Nephron (organoid): ENCODE measurements at regions not wholly inside any gene's neighbourhood (a gene's known extent, or its start where the extent isn't known, plus 50 kb on each side); places are given as distances from the start of the nearest gene placed in this dataset.
A peak's percentile ranks its signal among the peaks of the same experiment; 100 is the strongest.

Experiments
- H3K27ac Mint-ChIP-seq, 3 experiments: 2 replicates each; pipeline ENCODE4 v1.8.0; 2020; ENCODE audit warnings: mixed read lengths in 3 of 3, mild to moderate bottlenecking in 2 of 3, moderate library complexity in 1 of 3
- H3K27me3 Mint-ChIP-seq: 2 replicates; pipeline ENCODE4 v1.8.0; 2021; ENCODE audit warnings: low read depth, mild to moderate bottlenecking, moderate library complexity, mixed read lengths
- H3K36me3 Mint-ChIP-seq: 2 replicates; pipeline ENCODE4 v1.8.0; 2020; ENCODE audit warnings: low read depth, mixed read lengths
- H3K4me1 Mint-ChIP-seq: 2 replicates; pipeline ENCODE4 v1.8.0; 2020; ENCODE audit warnings: mixed read lengths
- H3K4me3 Mint-ChIP-seq, 3 experiments: 2 replicates each; pipeline ENCODE4 v1.8.0; 2020; ENCODE audit warnings: mild to moderate bottlenecking in 3 of 3, mixed read lengths in 3 of 3, moderate library complexity in 2 of 3
- H3K9me3 Mint-ChIP-seq: 2 replicates; pipeline ENCODE4 v1.8.0; 2020; ENCODE audit warnings: mixed read lengths
- CTCF ChIP-seq, 3 experiments: fragments of 200-600 bp; sonication (generic); IDR thresholded peaks; one replicate each; pipeline ENCODE4 v1.5.0; 2021; ENCODE audit warnings: antibody characterized with exemption in 3 of 3; ENCODE audit not compliant: unreplicated experiment in 3 of 3

- TF ChIP-seq CTCF (IDR thresholded peaks at IDR 0.05; ENCODE audit: unreplicated experiment in 3 of 3): no peak
- H3K4me3 Mint-ChIP-seq: no peak overlapping the region
- H3K27me3 Mint-ChIP-seq: no peaks in the 10 kb centered on the region
- H3K9me3 Mint-ChIP-seq: peaks cover 32% of the 10 kb centered on the region
- H3K27ac Mint-ChIP-seq: no peak overlapping the region
- peaks cover 13% of the 10 kb centered on the region for H3K4me1 Mint-ChIP-seq
- peaks cover 11% of the 10 kb centered on the region for H3K36me3 Mint-ChIP-seq
Observed at GRCh38 chr12:14273913-14274311, 91.6 kb upstream of the ATF7IP start.

- H3K4me3 Mint-ChIP-seq: no peak overlapping the region
- H3K27me3 Mint-ChIP-seq: no peaks in the 10 kb centered on the region
- H3K4me1 Mint-ChIP-seq: peaks cover 6% of the 10 kb centered on the region
- TF ChIP-seq CTCF (IDR thresholded peaks at IDR 0.05; ENCODE audit: unreplicated experiment in 3 of 3): no peak
- peaks cover 29% of the 10 kb centered on the region for H3K9me3 Mint-ChIP-seq
- peaks cover 9% of the 10 kb centered on the region for H3K36me3 Mint-ChIP-seq
- no peak overlapping the region for H3K27ac Mint-ChIP-seq
Observed at GRCh38 chr12:14275111-14275510, 90.4 kb upstream of the ATF7IP start.

- Mint-ChIP-seq H3K4me3 (no peak overlapping the region), H3K9me3 (peaks cover 27% of the 10 kb centered on the region), H3K36me3 (peaks cover 4% of the 10 kb centered on the region), H3K27me3 (no peaks in the 10 kb centered on the region), H3K27ac (no peak overlapping the region), H3K4me1 (peaks cover 6% of the 10 kb centered on the region)
- no peak for TF ChIP-seq CTCF (IDR thresholded peaks at IDR 0.05; ENCODE audit: unreplicated experiment in 3 of 3)
Observed at GRCh38 chr12:14275886-14276285, 89.6 kb upstream of the ATF7IP start.

GRCh38 chr12:14278294-14278953 lies 87.1 kb upstream of the ATF7IP start:
- Mint-ChIP-seq H3K4me1 (peaks cover 5% of the 10 kb centered on the region), H3K4me3 (no peak overlapping the region), H3K36me3 (peaks cover 4% of the 10 kb centered on the region), H3K9me3 (peaks cover 20% of the 10 kb centered on the region), H3K27me3 (no peaks in the 10 kb centered on the region), H3K27ac (peak overlapping the region in 1 of 3 experiments; percentile 37)
- no peak for TF ChIP-seq CTCF (IDR thresholded peaks at IDR 0.05; ENCODE audit: unreplicated experiment in 3 of 3)

- Mint-ChIP-seq H3K27ac (peak overlapping the region in 1 of 3 experiments; percentile 14), H3K9me3 (peaks cover 14% of the 10 kb centered on the region), H3K4me1 (peaks cover 17% of the 10 kb centered on the region), H3K36me3 (peaks cover 4% of the 10 kb centered on the region), H3K27me3 (no peaks in the 10 kb centered on the region), H3K4me3 (no peak overlapping the region)
- no peak for TF ChIP-seq CTCF (IDR thresholded peaks at IDR 0.05; ENCODE audit: unreplicated experiment in 3 of 3)
Observed at GRCh38 chr12:14279845-14280244, 85.6 kb upstream of the ATF7IP start.

GRCh38 chr12:14280921-14281320 lies 84.6 kb upstream of the ATF7IP start:
- no peak for TF ChIP-seq CTCF (IDR thresholded peaks at IDR 0.05; ENCODE audit: unreplicated experiment in 3 of 3)
- Mint-ChIP-seq H3K9me3 (peaks cover 12% of the 10 kb centered on the region), H3K4me1 (peaks cover 17% of the 10 kb centered on the region), H3K36me3 (peaks cover 4% of the 10 kb centered on the region), H3K27ac (no peak overlapping the region), H3K27me3 (no peaks in the 10 kb centered on the region), H3K4me3 (no peak overlapping the region)
